ENCODE measurements at regions not wholly inside any gene's neighbourhood (a gene's known extent, or its start where the extent isn't known, plus 50 kb on each side); places are given as distances from the start of the nearest gene placed in this dataset.
"Not testable (repeated sequence)": the region's sequence is repeated elsewhere in the genome, so short reads cannot be mapped to it uniquely, and the experiment has no call there.

DNA sequence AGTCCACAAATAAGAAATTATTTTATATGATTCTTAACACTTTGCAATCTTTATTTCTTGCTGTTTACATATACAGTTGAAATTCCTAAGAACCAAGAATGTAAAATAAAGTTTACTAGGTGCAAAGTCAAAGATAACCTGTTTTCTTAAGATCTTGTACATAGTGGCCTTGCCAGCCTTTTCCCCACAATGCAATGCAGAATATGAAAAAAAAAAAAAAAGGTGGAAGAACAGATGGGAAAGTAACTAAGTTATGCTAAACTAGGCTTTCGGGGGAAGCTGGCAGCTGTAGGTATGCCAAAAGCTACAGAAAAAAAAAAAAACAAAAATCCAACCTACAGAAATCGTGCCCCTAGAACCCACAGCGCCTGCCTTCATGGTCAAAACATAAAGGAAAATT lies 1588.4 kb downstream of the STIM2 start:
- H3K4me1 ChIP-seq (ENCODE audit: control insufficient read depth, insufficient read depth, low read length): no peaks in the 10 kb centered on the region
- no peaks in the 10 kb centered on the region for H3K27me3 ChIP-seq (ENCODE audit: control insufficient read depth, insufficient read depth, low read length)
- no peak overlapping the region for H3K9ac ChIP-seq (ENCODE audit: low read length)
- H3K27ac ChIP-seq (ENCODE audit: low read depth, low read length): no peak overlapping the region
- H3K4me3 ChIP-seq (ENCODE audit: low read length): no peak overlapping the region
- no peaks in the 10 kb centered on the region for H3K36me3 ChIP-seq (ENCODE audit: control insufficient read depth, insufficient read depth, low read length)

DNA sequence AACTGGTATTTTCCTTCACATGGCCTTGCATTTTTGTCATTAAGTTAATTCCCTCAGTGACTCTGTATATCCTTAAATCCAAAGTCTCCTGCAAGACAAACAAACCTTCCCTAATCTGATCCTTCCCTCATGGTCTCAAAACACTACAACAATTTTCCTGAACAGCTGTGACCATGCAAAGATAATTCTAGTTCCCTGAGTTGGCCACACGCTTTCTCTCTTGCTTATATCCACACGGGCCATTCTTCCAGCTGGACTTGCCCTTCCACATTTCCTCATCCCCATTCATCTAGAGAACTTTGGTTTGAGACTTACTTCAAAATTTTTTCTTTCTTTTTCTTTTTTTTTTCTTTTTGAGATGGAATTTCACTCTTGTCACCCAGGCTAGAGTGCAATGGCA lies 1590.7 kb downstream of the STIM2 start:
- Histone ChIP-seq H3K9ac (ENCODE audit: low read length) (no peak overlapping the region), H3K36me3 (ENCODE audit: control insufficient read depth, insufficient read depth, low read length) (no peaks in the 10 kb centered on the region), H3K4me3 (ENCODE audit: low read length) (no peak overlapping the region), H3K27me3 (ENCODE audit: control insufficient read depth, insufficient read depth, low read length) (no peaks in the 10 kb centered on the region), H3K4me1 (ENCODE audit: control insufficient read depth, insufficient read depth, low read length) (no peaks in the 10 kb centered on the region), H3K27ac (ENCODE audit: low read depth, low read length) (no peak overlapping the region)

DNA sequence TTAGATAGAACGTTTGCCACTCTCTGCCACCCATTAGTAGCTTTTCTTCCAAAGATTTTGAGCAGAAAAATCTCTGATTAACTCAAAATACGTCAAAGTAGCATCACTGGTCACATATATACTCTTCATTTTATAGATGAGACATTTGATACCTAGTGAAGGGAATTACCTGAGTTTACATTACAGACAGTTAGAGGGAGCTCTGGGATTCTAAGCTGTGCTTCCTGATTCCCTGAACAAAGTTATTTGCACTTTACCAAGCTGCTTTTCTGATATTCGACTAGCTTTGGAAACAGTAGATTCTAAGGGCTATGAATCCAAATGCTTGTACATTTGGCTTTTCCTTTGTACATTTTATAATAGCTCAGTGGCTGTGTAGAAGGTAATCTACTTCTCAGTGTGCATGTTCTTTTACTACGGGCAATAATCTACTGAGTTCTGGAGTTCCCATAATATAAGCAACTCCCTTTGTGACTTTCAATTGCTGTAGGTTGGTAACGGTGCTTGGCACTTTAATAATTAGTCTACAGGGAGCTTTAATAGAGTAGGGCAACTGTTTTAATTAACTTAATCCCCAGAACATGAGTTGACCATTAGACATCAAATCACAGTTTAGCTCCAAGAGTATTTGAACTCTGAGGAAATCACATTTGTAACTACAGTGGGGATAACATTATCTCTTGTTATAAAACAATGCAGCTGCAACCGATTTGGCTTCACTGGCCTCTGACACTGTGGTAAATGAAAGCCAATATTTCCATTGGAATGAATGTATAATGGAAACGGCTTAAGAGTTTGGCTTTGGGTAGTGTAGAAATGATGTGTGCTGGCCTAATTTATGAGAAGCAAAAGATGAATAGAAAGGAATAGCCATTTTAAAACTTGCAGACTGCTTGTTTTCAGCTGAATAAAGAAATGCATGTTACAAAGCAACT lies 1602.4 kb downstream of the STIM2 start:
- H3K4me3 ChIP-seq (ENCODE audit: low read length): no peak overlapping the region

DNA sequence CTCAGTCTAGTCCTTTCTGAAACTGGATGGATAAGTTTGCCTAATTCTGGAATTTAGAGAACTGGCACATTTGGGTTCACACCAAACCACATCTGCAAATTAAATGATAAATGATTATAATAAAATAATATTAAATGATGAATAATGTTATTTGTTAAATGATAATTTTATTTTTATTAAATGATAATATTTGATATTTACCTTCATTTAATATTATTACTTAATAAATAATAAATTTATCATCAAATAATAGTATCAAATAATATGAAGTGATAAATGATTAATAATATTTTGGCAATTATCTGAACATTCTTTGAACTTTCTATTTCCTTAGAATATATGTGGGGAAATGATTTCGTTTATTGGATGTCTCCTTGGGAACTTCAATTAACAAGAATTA lies 1604.2 kb downstream of the STIM2 start:
- Histone ChIP-seq H3K27ac (ENCODE audit: low read depth, low read length) (no peak overlapping the region), H3K36me3 (ENCODE audit: control insufficient read depth, insufficient read depth, low read length) (no peaks in the 10 kb centered on the region), H3K9ac (ENCODE audit: low read length) (no peak overlapping the region), H3K4me1 (ENCODE audit: control insufficient read depth, insufficient read depth, low read length) (no peaks in the 10 kb centered on the region), H3K27me3 (ENCODE audit: control insufficient read depth, insufficient read depth, low read length) (no peaks in the 10 kb centered on the region), H3K4me3 (ENCODE audit: low read length) (no peak overlapping the region)

More for the DNA sequence above, 1602.4 kb downstream of the STIM2 start:
- no peaks in the 10 kb centered on the region for H3K4me1 ChIP-seq (ENCODE audit: control insufficient read depth, insufficient read depth, low read length)
- no peak overlapping the region for H3K9ac ChIP-seq (ENCODE audit: low read length)
- H3K27ac ChIP-seq (ENCODE audit: low read depth, low read length): no peak overlapping the region
- H3K27me3 ChIP-seq (ENCODE audit: control insufficient read depth, insufficient read depth, low read length): no peaks in the 10 kb centered on the region
- H3K36me3 ChIP-seq (ENCODE audit: control insufficient read depth, insufficient read depth, low read length): no peaks in the 10 kb centered on the region

DNA sequence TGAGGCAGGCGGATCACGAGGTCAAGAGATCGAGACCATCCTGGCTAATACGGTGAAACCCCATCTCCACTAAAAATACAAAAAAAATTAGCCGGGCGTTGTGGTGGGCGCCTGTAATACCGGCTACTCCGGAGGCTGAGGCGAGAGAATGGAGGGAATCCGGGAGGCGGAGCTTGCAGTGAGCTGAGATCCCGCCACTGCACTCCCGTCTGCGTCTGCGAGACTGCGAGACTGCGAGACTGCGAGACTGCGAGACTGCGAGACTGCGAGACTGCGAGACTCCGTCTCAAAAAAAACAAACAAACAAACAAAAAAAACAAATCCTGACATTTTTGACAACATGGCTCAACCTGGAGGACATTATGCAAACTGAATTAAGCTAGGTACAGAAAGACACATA lies 1606.2 kb downstream of the STIM2 start:
- not testable (repeated sequence) for H3K4me3 ChIP-seq (ENCODE audit: low read length); H3K9ac ChIP-seq (ENCODE audit: low read length); H3K4me1 ChIP-seq (ENCODE audit: control insufficient read depth, insufficient read depth, low read length); H3K27ac ChIP-seq (ENCODE audit: low read depth, low read length); H3K27me3 ChIP-seq (ENCODE audit: control insufficient read depth, insufficient read depth, low read length); H3K36me3 ChIP-seq (ENCODE audit: control insufficient read depth, insufficient read depth, low read length)

DNA sequence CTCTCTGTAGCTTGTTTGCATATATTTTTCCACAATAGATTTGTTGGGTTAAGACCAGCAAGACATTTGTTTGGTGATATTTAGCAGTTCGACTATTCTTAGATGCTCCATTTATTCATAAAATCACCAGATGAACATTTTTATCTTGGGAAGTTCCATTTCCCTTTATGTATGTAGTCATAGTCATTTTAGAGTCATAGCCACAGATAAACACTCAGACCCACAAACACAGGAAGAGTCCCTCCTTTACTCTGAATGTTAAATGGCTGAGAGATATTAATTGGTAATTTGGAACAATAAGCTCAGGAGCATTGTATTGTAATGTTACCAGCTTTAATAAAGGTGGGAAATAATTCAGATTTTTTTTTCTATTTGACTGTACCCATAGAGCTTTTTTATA lies 1608.7 kb downstream of the STIM2 start:
- no peaks in the 10 kb centered on the region for H3K4me1 ChIP-seq (ENCODE audit: control insufficient read depth, insufficient read depth, low read length)
- no peaks in the 10 kb centered on the region for H3K27me3 ChIP-seq (ENCODE audit: control insufficient read depth, insufficient read depth, low read length)
- H3K36me3 ChIP-seq (ENCODE audit: control insufficient read depth, insufficient read depth, low read length): no peaks in the 10 kb centered on the region
- H3K27ac ChIP-seq (ENCODE audit: low read depth, low read length): no peak overlapping the region
- H3K4me3 ChIP-seq (ENCODE audit: low read length): no peak overlapping the region
- no peak overlapping the region for H3K9ac ChIP-seq (ENCODE audit: low read length)

DNA sequence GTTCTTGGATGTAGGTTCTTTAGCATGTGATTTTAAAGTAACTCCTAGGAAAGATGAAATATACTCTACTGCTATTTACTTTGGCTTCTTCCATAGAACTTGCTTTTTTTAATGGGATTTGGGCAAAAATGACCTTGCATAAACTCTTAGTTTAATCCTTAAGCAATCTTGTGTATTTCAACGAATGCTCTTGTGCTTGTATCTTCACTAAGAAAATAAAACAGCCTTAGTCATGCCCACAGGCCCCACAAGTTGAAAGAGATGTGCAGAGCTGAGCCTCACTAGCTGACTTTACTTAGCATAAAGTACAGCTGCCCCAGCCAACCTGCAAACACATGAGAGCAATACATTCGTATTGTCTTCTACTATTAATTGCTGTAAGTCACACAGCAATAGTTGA lies 1609.2 kb downstream of the STIM2 start:
- Histone ChIP-seq H3K27ac (ENCODE audit: low read depth, low read length) (no peak overlapping the region), H3K9ac (ENCODE audit: low read length) (no peak overlapping the region)

DNA sequence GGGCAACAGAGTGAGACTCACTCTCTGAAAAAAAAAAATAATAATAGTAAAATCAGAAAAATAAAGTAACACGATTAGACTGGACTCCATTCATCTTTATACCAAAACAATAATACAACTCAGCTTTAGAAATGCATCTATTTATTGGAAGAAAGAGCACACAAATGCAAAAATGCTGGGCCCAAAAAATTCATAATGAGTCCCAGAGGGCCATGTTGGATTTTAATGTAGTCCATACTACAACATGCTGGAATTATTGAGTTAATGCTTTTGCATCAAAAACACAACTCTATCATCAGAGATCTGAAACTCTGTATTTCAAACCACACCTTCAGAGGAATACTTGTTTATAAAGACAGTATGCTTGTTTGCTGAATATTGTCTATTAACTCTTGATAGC lies 1614.7 kb downstream of the STIM2 start:
- Histone ChIP-seq H3K9ac (ENCODE audit: low read length) (no peak overlapping the region), H3K36me3 (ENCODE audit: control insufficient read depth, insufficient read depth, low read length) (no peaks in the 10 kb centered on the region), H3K4me3 (ENCODE audit: low read length) (no peak overlapping the region), H3K27me3 (ENCODE audit: control insufficient read depth, insufficient read depth, low read length) (no peaks in the 10 kb centered on the region), H3K4me1 (ENCODE audit: control insufficient read depth, insufficient read depth, low read length) (no peaks in the 10 kb centered on the region), H3K27ac (ENCODE audit: low read depth, low read length) (no peak overlapping the region)

More for the DNA sequence above, 1609.2 kb downstream of the STIM2 start:
- no peaks in the 10 kb centered on the region for H3K27me3 ChIP-seq (ENCODE audit: control insufficient read depth, insufficient read depth, low read length)
- H3K4me3 ChIP-seq (ENCODE audit: low read length): no peak overlapping the region
- H3K36me3 ChIP-seq (ENCODE audit: control insufficient read depth, insufficient read depth, low read length): no peaks in the 10 kb centered on the region
- H3K4me1 ChIP-seq (ENCODE audit: control insufficient read depth, insufficient read depth, low read length): no peaks in the 10 kb centered on the region

DNA sequence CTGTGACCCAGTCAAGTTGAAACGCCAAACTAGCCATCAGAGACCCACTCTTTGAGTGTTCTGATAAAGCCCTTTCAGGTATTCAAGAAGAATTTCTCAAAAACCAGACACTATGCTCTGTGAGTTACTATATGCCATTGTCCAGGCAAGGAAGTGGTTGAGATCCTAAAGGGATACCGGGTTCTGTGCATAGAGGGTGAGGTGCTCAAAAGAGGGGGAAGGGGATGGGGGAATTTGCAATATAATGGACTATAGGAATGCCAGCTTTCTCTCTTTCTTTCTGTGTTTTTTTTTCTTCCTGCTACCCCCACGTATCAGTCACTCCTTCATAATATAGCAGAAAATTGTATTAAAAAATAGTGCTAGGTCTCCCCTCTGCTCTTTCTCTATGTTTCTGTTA lies 1619.0 kb downstream of the STIM2 start:
- Histone ChIP-seq H3K36me3 (ENCODE audit: control insufficient read depth, insufficient read depth, low read length) (no peaks in the 10 kb centered on the region), H3K27ac (ENCODE audit: low read depth, low read length) (no peak overlapping the region), H3K4me1 (ENCODE audit: control insufficient read depth, insufficient read depth, low read length) (no peaks in the 10 kb centered on the region)

DNA sequence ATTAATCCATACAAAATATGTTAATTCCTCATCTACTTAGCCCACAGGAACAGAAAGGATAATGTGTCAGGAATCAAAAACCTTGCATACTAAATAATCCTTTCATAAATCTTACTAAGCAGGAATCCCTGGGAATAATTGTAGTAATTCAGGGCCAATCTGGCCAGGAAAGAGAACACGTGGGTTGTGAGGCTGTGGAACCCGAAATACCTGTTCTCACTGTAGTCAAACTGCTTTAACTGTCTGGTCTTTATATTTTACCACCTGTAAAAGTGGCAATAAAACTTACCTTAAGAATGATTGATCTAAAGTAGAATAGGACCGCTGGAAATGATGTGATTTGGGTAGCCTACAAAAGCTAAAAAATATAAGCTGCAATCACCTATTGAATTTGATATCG lies 1620.9 kb downstream of the STIM2 start:
- no peak overlapping the region for H3K27ac ChIP-seq (ENCODE audit: low read depth, low read length)
- H3K9ac ChIP-seq (ENCODE audit: low read length): no peak overlapping the region
- no peaks in the 10 kb centered on the region for H3K4me1 ChIP-seq (ENCODE audit: control insufficient read depth, insufficient read depth, low read length)
- H3K27me3 ChIP-seq (ENCODE audit: control insufficient read depth, insufficient read depth, low read length): no peaks in the 10 kb centered on the region
- H3K36me3 ChIP-seq (ENCODE audit: control insufficient read depth, insufficient read depth, low read length): no peaks in the 10 kb centered on the region
- H3K4me3 ChIP-seq (ENCODE audit: low read length): no peak overlapping the region

More for the DNA sequence above, 1619.0 kb downstream of the STIM2 start:
- no peaks in the 10 kb centered on the region for H3K27me3 ChIP-seq (ENCODE audit: control insufficient read depth, insufficient read depth, low read length)
- no peak overlapping the region for H3K9ac ChIP-seq (ENCODE audit: low read length)
- H3K4me3 ChIP-seq (ENCODE audit: low read length): no peak overlapping the region

DNA sequence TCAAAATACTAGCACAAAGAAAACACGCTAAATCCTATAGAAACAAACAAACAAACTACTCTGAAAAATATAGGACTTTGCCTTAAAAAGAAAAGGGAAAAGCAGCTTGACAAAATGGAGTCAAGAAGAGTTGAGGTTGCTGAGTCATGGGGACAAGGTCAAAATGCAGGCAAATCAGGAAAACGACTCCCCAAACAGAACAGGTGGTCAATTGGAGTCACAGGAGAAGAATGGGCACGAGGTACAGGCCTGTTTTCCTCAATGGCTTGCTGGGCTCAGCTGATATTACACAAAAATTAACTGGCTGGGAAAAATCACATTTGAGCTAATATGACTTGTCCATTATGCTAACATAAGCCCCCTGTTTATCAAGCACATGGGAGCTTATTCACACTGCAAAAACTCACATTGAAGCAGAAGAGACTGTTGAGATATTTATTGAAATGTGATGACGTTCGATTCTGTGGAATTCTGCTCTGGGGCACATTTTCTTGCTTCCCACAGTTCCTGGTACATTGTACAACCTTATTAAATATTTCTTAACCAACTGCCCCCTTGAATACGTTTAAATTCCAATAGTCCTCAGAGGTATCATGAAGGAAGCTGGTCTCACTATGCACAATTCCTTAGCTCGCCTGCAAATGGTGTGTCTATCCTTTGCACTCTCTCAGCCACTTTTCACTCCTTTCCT lies 1622.1 kb downstream of the STIM2 start:
- Histone ChIP-seq H3K27me3 (ENCODE audit: control insufficient read depth, insufficient read depth, low read length) (no peaks in the 10 kb centered on the region), H3K9ac (ENCODE audit: low read length) (no peak overlapping the region), H3K4me1 (ENCODE audit: control insufficient read depth, insufficient read depth, low read length) (no peaks in the 10 kb centered on the region), H3K4me3 (ENCODE audit: low read length) (no peak overlapping the region), H3K36me3 (ENCODE audit: control insufficient read depth, insufficient read depth, low read length) (no peaks in the 10 kb centered on the region), H3K27ac (ENCODE audit: low read depth, low read length) (no peak overlapping the region)

DNA sequence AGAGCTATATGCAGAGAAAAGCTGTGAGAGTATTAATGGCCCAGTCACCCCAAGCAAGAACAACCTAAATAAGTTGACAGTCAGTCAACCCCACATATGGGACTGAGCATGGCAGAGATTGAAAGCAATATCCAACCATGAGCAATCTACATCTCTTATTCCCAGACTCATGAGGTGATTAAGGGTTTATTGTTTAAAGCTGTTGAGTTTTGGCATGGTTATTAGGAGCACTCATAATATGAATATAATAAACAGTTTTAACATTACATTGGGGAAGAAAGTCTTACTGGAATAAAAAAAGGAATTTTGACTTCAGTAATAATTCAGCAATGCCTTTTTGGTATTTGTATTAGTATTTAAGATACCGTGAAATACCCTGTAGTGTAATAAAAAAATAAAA lies 1627.4 kb downstream of the STIM2 start:
- no peak overlapping the region for H3K4me3 ChIP-seq (ENCODE audit: low read length)
- no peaks in the 10 kb centered on the region for H3K36me3 ChIP-seq (ENCODE audit: control insufficient read depth, insufficient read depth, low read length)
- H3K9ac ChIP-seq (ENCODE audit: low read length): no peak overlapping the region
- no peaks in the 10 kb centered on the region for H3K4me1 ChIP-seq (ENCODE audit: control insufficient read depth, insufficient read depth, low read length)
- H3K27me3 ChIP-seq (ENCODE audit: control insufficient read depth, insufficient read depth, low read length): no peaks in the 10 kb centered on the region
- no peak overlapping the region for H3K27ac ChIP-seq (ENCODE audit: low read depth, low read length)

DNA sequence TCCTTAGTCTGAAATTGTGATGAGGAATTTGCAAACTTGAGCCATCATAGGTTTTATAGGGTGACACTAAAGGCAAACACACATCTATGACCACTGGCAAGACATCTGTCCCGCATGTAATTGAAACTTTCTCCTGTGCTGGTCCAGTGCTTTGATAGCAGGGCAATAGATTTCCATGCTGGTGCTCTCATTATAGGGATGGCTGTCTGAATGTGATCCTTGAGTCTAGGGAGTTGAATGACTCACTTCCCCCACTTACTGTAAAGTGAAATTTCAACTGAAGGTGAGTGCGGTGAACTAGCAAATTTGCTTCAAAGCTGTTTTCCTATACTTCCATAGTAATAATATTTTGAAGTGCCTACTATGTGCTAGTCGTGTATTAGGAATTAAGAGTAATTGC lies 1630.0 kb downstream of the STIM2 start:
- H3K4me1 ChIP-seq (ENCODE audit: control insufficient read depth, insufficient read depth, low read length): no peaks in the 10 kb centered on the region
- no peaks in the 10 kb centered on the region for H3K27me3 ChIP-seq (ENCODE audit: control insufficient read depth, insufficient read depth, low read length)
- H3K27ac ChIP-seq (ENCODE audit: low read depth, low read length): no peak overlapping the region
- no peaks in the 10 kb centered on the region for H3K36me3 ChIP-seq (ENCODE audit: control insufficient read depth, insufficient read depth, low read length)
- no peak overlapping the region for H3K9ac ChIP-seq (ENCODE audit: low read length)
- H3K4me3 ChIP-seq (ENCODE audit: low read length): no peak overlapping the region
